B cell (primary cell): ENCODE measurements at regions not wholly inside any gene's neighbourhood (a gene's known extent, or its start where the extent isn't known, plus 50 kb on each side); places are given as distances from the start of the nearest gene placed in this dataset.

ENCODE experiments used
- ATAC-seq: fragments of 200-7000 bp; cut with Tn5 transposase; one replicate; pipeline ENCODE4 v1.10.0; 2021; ENCODE audit warnings: low read depth, mild to moderate bottlenecking, moderate number of reproducible peaks, moderate library complexity
- CTCF ChIA-PET: fragments of 350-600 bp; sonication (Branson Sonifier 250); formaldehyde crosslinking; loops from one replicate; lab custom pipeline; 2021; ENCODE audit warnings: antibody characterized with exemption, inconsistent platforms; lab: Charles Lee
- POLR2A ChIA-PET: fragments of 350-600 bp; sonication (Branson Sonifier 250); formaldehyde crosslinking; loops from one replicate; lab custom pipeline; 2021; ENCODE audit warnings: antibody characterized with exemption; lab: Charles Lee
- DNase-seq: peaks from one replicate; pipeline ENCODE4 v3.0.0; 2013
- H2AFZ ChIP-seq: 2 replicates; pipeline ENCODE4 v1.6.1; 2012; ENCODE audit warnings: mild to moderate bottlenecking, low read depth, low read length; ENCODE audit not compliant: insufficient read depth, poor library complexity, severe bottlenecking
- H3K27ac ChIP-seq, 2 donors: 1 replicate in 1 of 2; 2 replicates in 1 of 2; pipeline ENCODE4 v1.5.1; 2012 to 2013; ENCODE audit warnings: low read length in 2 of 2, mild to moderate bottlenecking in 2 of 2, moderate library complexity in 1 of 2
- H3K27me3 ChIP-seq, 4 experiments: fragments of 200-600 bp in 1 of 4; sonication (generic) in 1 of 4; replicated peaks in 1 of 4; 1 replicate in 2 of 4; 2 replicates in 2 of 4; pipeline versions ENCODE4 v1.6.1 to v1.7.0; 2013 to 2016; ENCODE audit warnings: low read length in 3 of 4, mild to moderate bottlenecking in 2 of 4, mixed read lengths in 1 of 4, moderate library complexity in 1 of 4; ENCODE audit not compliant: insufficient read depth in 4 of 4, control insufficient read depth in 3 of 4; ENCODE audit errors: control extremely low read depth in 1 of 4
- H3K36me3 ChIP-seq, 2 experiments: replicated peaks in 1 of 2; 1 replicate in 1 of 2; 2 replicates in 1 of 2; pipeline versions ENCODE4 v1.6.1 to v1.7.1; 2013; ENCODE audit warnings: low read length in 1 of 2; ENCODE audit not compliant: insufficient read depth in 2 of 2, control insufficient read depth in 1 of 2; ENCODE audit errors: control extremely low read depth in 1 of 2, extremely low read depth in 1 of 2
- H3K4me1 ChIP-seq, 2 donors: fragments of 200-600 bp in 1 of 2; sonication (generic) in 1 of 2; 1 replicate in 1 of 2; 2 replicates in 1 of 2; pipeline versions ENCODE4 v1.5.1 to v1.6.1; 2013 to 2017; ENCODE audit warnings: low read length in 2 of 2; ENCODE audit not compliant: control insufficient read depth in 2 of 2, insufficient read depth in 2 of 2
- H3K4me2 ChIP-seq: replicated peaks from 2 replicates; pipeline ENCODE3; 2012; ENCODE audit warnings: mild to moderate bottlenecking, low read depth, low read length; ENCODE audit not compliant: poor library complexity, severe bottlenecking
- H3K4me3 ChIP-seq, 5 experiments: fragments of 200-600 bp in 1 of 5; sonication (generic) in 1 of 5; 1 replicate in 3 of 5; 2 replicates in 2 of 5; pipeline versions ENCODE4 v1.5.1 to v1.7.0; 2011 to 2016; ENCODE audit warnings: low read length in 4 of 5, mild to moderate bottlenecking in 4 of 5, low read depth in 2 of 5, control low read depth in 1 of 5, moderate library complexity in 1 of 5; ENCODE audit not compliant: insufficient read depth in 1 of 5; ENCODE audit errors: control extremely low read depth in 1 of 5, extremely low read depth in 1 of 5
- H3K79me2 ChIP-seq: fragments of 200-600 bp; sonication (generic); one replicate; pipeline ENCODE4 v1.6.0; 2016; ENCODE audit warnings: low read length; ENCODE audit not compliant: control insufficient read depth, insufficient read depth
- H3K9ac ChIP-seq: fragments of 200-600 bp; sonication (generic); 2 replicates; pipeline ENCODE4 v1.6.1; 2017; ENCODE audit warnings: mild to moderate bottlenecking, low read length, moderate library complexity
- H3K9me3 ChIP-seq, 3 donors: one replicate each; pipeline versions ENCODE4 v1.6.1 to v1.7.1; 2013; ENCODE audit warnings: low read length in 2 of 3; ENCODE audit not compliant: control insufficient read depth in 2 of 3, insufficient read depth in 1 of 3; ENCODE audit errors: control extremely low read depth in 1 of 3
- H4K20me1 ChIP-seq: 2 replicates; pipeline ENCODE4 v1.6.0; 2012; ENCODE audit warnings: mild to moderate bottlenecking, low read length; ENCODE audit not compliant: insufficient read depth, control insufficient read depth, poor library complexity, severe bottlenecking
- H3K27ac Mint-ChIP-seq: one replicate; pipeline ENCODE4 v1.8.0; 2021; ENCODE audit warnings: mixed read lengths
- H3K27me3 Mint-ChIP-seq: one replicate; pipeline ENCODE4 v1.8.0; 2021; ENCODE audit warnings: mixed read lengths
- H3K4me1 Mint-ChIP-seq: one replicate; pipeline ENCODE4 v1.8.0; 2021; ENCODE audit warnings: mixed read lengths
- H3K4me3 Mint-ChIP-seq: one replicate; pipeline ENCODE4 v1.8.0; 2021; ENCODE audit warnings: mixed read lengths
- H3K9me3 Mint-ChIP-seq: one replicate; pipeline ENCODE4 v1.8.0; 2022; ENCODE audit warnings: mixed read lengths; ENCODE audit not compliant: insufficient read depth
- EZH2 ChIP-seq: IDR thresholded peaks from 2 replicates; pipeline ENCODE4 v1.6.1; 2012; ENCODE audit warnings: borderline replicate concordance, low read depth, mild to moderate bottlenecking, moderate library complexity, low read length; ENCODE audit not compliant: insufficient read depth, poor library complexity, severe bottlenecking
- WGBS: methylation state at CpG from one replicate; pipeline ENCODE4 v1.1.5; 2013; ENCODE audit warnings: missing lambda C conversion rate; ENCODE audit not compliant: insufficient coverage; 5-methylcytosine and 5-hydroxymethylcytosine counted together
- intact Hi-C: fragments of 100-400 bp; cut with micrococcal nuclease; formaldehyde crosslinking; loops from one replicate; pipeline ENCODE4 v1.10.0; 2022
- TF ChIP-seq, protein P1 (sequence below): fragments of 200-600 bp; IDR thresholded peaks from one replicate; pipeline ENCODE4 v1.8.0; 2022; ENCODE audit warnings: antibody characterized with exemption, mild to moderate bottlenecking

DNA sequence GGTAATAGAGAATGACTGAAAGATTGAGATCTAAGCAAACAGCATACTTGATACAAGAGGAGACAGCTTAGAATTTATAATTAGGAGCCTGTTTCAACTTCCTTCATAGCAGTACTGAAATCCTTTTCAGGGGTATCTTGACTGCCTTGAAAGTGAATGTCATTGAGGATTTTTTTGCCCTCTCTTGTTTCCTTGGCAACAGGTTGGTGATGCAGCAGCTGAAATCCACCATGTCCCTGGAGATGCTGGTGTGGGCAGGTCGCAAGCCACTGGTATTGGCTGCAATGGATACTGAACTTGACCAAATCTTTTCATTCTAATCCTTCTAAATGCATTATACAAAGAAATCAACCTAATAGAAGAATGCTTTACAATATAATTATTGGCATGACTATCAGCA is 59.3 kb upstream of the GAP43 start:
- H3K4me3 ChIP-seq: no peak overlapping the region
- H3K4me2 ChIP-seq: no peak overlapping the region
- H3K27ac ChIP-seq: no peak overlapping the region
- WGBS: no CpG with 5 or more reads among the region's 1 CpG
- Mint-ChIP-seq H3K4me3 (no peak overlapping the region), H3K27ac (no peak overlapping the region), H3K27me3 (peaks cover 24% of the 10 kb centered on the region), H3K9me3 (no peaks in the 10 kb centered on the region), H3K4me1 (no peaks in the 10 kb centered on the region)
- H2AFZ ChIP-seq: no peak overlapping the region
- no peak for TF ChIP-seq EZH2
- TF ChIP-seq, protein P1, sequence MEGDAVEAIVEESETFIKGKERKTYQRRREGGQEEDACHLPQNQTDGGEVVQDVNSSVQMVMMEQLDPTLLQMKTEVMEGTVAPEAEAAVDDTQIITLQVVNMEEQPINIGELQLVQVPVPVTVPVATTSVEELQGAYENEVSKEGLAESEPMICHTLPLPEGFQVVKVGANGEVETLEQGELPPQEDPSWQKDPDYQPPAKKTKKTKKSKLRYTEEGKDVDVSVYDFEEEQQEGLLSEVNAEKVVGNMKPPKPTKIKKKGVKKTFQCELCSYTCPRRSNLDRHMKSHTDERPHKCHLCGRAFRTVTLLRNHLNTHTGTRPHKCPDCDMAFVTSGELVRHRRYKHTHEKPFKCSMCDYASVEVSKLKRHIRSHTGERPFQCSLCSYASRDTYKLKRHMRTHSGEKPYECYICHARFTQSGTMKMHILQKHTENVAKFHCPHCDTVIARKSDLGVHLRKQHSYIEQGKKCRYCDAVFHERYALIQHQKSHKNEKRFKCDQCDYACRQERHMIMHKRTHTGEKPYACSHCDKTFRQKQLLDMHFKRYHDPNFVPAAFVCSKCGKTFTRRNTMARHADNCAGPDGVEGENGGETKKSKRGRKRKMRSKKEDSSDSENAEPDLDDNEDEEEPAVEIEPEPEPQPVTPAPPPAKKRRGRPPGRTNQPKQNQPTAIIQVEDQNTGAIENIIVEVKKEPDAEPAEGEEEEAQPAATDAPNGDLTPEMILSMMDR: no peak
- peaks cover 0 to 3% (median 0%) of the 10 kb centered on the region in 4 experiments for H3K27me3 ChIP-seq
- H4K20me1 ChIP-seq: no peaks in the 10 kb centered on the region
- no peak for ATAC-seq
- no peak overlapping the region for H3K9ac ChIP-seq
- intact Hi-C loops: no loop called here
- POLR2A ChIA-PET: no interaction called here
- no peaks in the 10 kb centered on the region for H3K36me3 ChIP-seq
- no peaks in the 10 kb centered on the region for H3K79me2 ChIP-seq
- no peak for DNase-seq
- no peaks in the 10 kb centered on the region for H3K9me3 ChIP-seq
- H3K4me1 ChIP-seq: no peaks in the 10 kb centered on the region
- CTCF ChIA-PET: no interaction called here

DNA sequence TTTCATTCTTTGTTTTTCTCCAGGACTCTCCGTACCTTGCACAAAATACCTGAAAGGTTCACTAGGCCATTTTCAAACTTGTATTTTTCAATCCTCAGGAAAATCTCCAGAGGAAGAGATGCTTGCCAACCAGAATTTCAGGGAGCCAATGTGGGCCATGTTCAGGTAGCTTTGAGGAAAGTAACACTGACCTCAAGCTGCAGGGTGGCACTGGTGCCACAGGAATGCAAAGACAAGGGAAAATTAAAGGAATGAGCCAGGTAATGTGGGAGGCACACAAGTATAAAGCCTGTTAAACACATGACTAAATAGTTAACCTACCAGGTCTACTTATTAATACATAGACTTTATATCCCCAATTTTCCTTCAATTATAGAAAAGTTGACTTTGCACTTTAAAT is 51.9 kb upstream of the GAP43 start:
- no peak overlapping the region for H3K27ac ChIP-seq
- H4K20me1 ChIP-seq: no peaks in the 10 kb centered on the region
- intact Hi-C loops: no loop called here
- TF ChIP-seq EZH2: no peak
- TF ChIP-seq, protein P1: no peak
- Mint-ChIP-seq H3K4me1 (no peaks in the 10 kb centered on the region), H3K9me3 (peaks cover 2% of the 10 kb centered on the region), H3K27ac (no peak overlapping the region), H3K4me3 (no peak overlapping the region), H3K27me3 (peaks cover 20% of the 10 kb centered on the region)
- no peaks in the 10 kb centered on the region for H3K27me3 ChIP-seq
- ATAC-seq (no peak), DNase-seq (no peak)
- H2AFZ ChIP-seq: no peak overlapping the region
- no peaks in the 10 kb centered on the region for H3K36me3 ChIP-seq
- POLR2A ChIA-PET: no interaction called here
- no peaks in the 10 kb centered on the region for H3K79me2 ChIP-seq
- H3K4me2 ChIP-seq: no peak overlapping the region
- CTCF ChIA-PET: no interaction called here
- no peak overlapping the region for H3K4me3 ChIP-seq
- H3K4me1 ChIP-seq: no peaks in the 10 kb centered on the region
- H3K9ac ChIP-seq: no peak overlapping the region
- H3K9me3 ChIP-seq: no peaks in the 10 kb centered on the region
- WGBS: no CpG with 5 or more reads among the region's 1 CpG
